ENCODE measurements at regions not wholly inside any gene's neighbourhood (a gene's known extent, or its start where the extent isn't known, plus 50 kb on each side); places are given as distances from the start of the nearest gene placed in this dataset.

DNA sequence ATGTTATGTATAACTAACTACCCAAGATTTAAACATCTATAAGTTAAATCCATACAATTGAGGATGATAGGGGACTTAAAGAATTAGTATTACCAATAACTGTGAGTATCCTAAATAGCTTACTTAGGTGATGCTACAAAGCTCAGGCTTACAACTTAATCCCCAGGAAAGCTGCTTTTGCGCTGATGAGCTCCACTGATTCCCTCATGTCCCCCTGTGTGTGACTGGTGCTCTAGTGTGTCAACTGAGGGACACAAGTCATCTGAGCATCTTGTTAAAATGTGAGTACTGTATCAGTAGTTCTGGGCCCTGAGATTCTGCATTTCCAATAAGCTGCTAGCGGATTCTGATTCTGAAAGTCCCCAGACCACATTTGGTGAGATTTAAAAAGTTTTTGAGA lies 1458.8 kb downstream of the MRPL39 start:
- no peak overlapping the region for H2AFZ ChIP-seq (ENCODE audit: low read length, unreplicated experiment)
- H3K27me3 ChIP-seq (ENCODE audit: insufficient read depth, low read length): no peaks in the 10 kb centered on the region
- H3K79me2 ChIP-seq (ENCODE audit: control insufficient read depth, insufficient read depth, low read length, unreplicated experiment): no peaks in the 10 kb centered on the region
- H3K27ac ChIP-seq (ENCODE audit: low read depth, low read length): no peak overlapping the region
- no peaks in the 10 kb centered on the region for H3K36me3 ChIP-seq (ENCODE audit: insufficient read depth, low read length)
- H3K4me3 ChIP-seq (ENCODE audit: low read depth, low read length): no peak overlapping the region
- H3K4me1 ChIP-seq (ENCODE audit: control insufficient read depth, insufficient read depth, low read length, unreplicated experiment): no peaks in the 10 kb centered on the region

- Histone ChIP-seq H3K4me1 (ENCODE audit: control insufficient read depth, insufficient read depth, low read length, unreplicated experiment) (no peaks in the 10 kb centered on the region), H2AFZ (ENCODE audit: low read length, unreplicated experiment) (no peak overlapping the region), H3K27ac (ENCODE audit: low read depth, low read length) (no peak overlapping the region), H3K27me3 (ENCODE audit: insufficient read depth, low read length) (no peaks in the 10 kb centered on the region), H3K79me2 (ENCODE audit: control insufficient read depth, insufficient read depth, low read length, unreplicated experiment) (no peaks in the 10 kb centered on the region), H3K4me3 (ENCODE audit: low read depth, low read length) (no peak overlapping the region), H3K36me3 (ENCODE audit: insufficient read depth, low read length) (no peaks in the 10 kb centered on the region)
These were observed 1459.6 kb downstream of the MRPL39 start for GRCh38 chr21:24147674-24148073.

- no peak overlapping the region for H3K4me3 ChIP-seq (ENCODE audit: low read depth, low read length)
- no peak overlapping the region for H3K27ac ChIP-seq (ENCODE audit: low read depth, low read length)
- no peaks in the 10 kb centered on the region for H3K36me3 ChIP-seq (ENCODE audit: insufficient read depth, low read length)
- no peaks in the 10 kb centered on the region for H3K27me3 ChIP-seq (ENCODE audit: insufficient read depth, low read length)
- H3K79me2 ChIP-seq (ENCODE audit: control insufficient read depth, insufficient read depth, low read length, unreplicated experiment): no peaks in the 10 kb centered on the region
- H3K4me1 ChIP-seq (ENCODE audit: control insufficient read depth, insufficient read depth, low read length, unreplicated experiment): no peaks in the 10 kb centered on the region
- H2AFZ ChIP-seq (ENCODE audit: low read length, unreplicated experiment): no peak overlapping the region
These were observed 1476.2 kb downstream of the MRPL39 start for GRCh38 chr21:24131056-24131455.

GRCh38 chr21:24127651-24128050 lies 1479.6 kb downstream of the MRPL39 start:
- Histone ChIP-seq H3K36me3 (ENCODE audit: insufficient read depth, low read length) (no peaks in the 10 kb centered on the region), H3K27me3 (ENCODE audit: insufficient read depth, low read length) (no peaks in the 10 kb centered on the region), H3K79me2 (ENCODE audit: control insufficient read depth, insufficient read depth, low read length, unreplicated experiment) (no peaks in the 10 kb centered on the region), H3K4me3 (ENCODE audit: low read depth, low read length) (no peak overlapping the region), H2AFZ (ENCODE audit: low read length, unreplicated experiment) (no peak overlapping the region), H3K27ac (ENCODE audit: low read depth, low read length) (no peak overlapping the region), H3K4me1 (ENCODE audit: control insufficient read depth, insufficient read depth, low read length, unreplicated experiment) (no peaks in the 10 kb centered on the region)

GRCh38 chr21:24123785-24124184 lies 1483.5 kb downstream of the MRPL39 start:
- Histone ChIP-seq H3K4me1 (ENCODE audit: control insufficient read depth, insufficient read depth, low read length, unreplicated experiment) (no peaks in the 10 kb centered on the region), H2AFZ (ENCODE audit: low read length, unreplicated experiment) (no peak overlapping the region), H3K79me2 (ENCODE audit: control insufficient read depth, insufficient read depth, low read length, unreplicated experiment) (no peaks in the 10 kb centered on the region), H3K4me3 (ENCODE audit: low read depth, low read length) (no peak overlapping the region), H3K36me3 (ENCODE audit: insufficient read depth, low read length) (no peaks in the 10 kb centered on the region), H3K27ac (ENCODE audit: low read depth, low read length) (no peak overlapping the region), H3K27me3 (ENCODE audit: insufficient read depth, low read length) (no peaks in the 10 kb centered on the region)

- Histone ChIP-seq H3K36me3 (ENCODE audit: insufficient read depth, low read length) (no peaks in the 10 kb centered on the region), H3K79me2 (ENCODE audit: control insufficient read depth, insufficient read depth, low read length, unreplicated experiment) (no peaks in the 10 kb centered on the region), H3K4me1 (ENCODE audit: control insufficient read depth, insufficient read depth, low read length, unreplicated experiment) (no peaks in the 10 kb centered on the region), H3K27me3 (ENCODE audit: insufficient read depth, low read length) (no peaks in the 10 kb centered on the region), H3K27ac (ENCODE audit: low read depth, low read length) (no peak overlapping the region), H3K4me3 (ENCODE audit: low read depth, low read length) (no peak overlapping the region), H2AFZ (ENCODE audit: low read length, unreplicated experiment) (no peak overlapping the region)
These were observed 1488.4 kb downstream of the MRPL39 start for GRCh38 chr21:24118738-24119459.

- Histone ChIP-seq H3K27me3 (ENCODE audit: insufficient read depth, low read length) (no peaks in the 10 kb centered on the region), H2AFZ (ENCODE audit: low read length, unreplicated experiment) (no peak overlapping the region), H3K4me3 (ENCODE audit: low read depth, low read length) (no peak overlapping the region), H3K4me1 (ENCODE audit: control insufficient read depth, insufficient read depth, low read length, unreplicated experiment) (no peaks in the 10 kb centered on the region), H3K27ac (ENCODE audit: low read depth, low read length) (no peak overlapping the region), H3K79me2 (ENCODE audit: control insufficient read depth, insufficient read depth, low read length, unreplicated experiment) (no peaks in the 10 kb centered on the region), H3K36me3 (ENCODE audit: insufficient read depth, low read length) (no peaks in the 10 kb centered on the region)
These were observed 1492.1 kb downstream of the MRPL39 start for GRCh38 chr21:24115141-24115540.

DNA sequence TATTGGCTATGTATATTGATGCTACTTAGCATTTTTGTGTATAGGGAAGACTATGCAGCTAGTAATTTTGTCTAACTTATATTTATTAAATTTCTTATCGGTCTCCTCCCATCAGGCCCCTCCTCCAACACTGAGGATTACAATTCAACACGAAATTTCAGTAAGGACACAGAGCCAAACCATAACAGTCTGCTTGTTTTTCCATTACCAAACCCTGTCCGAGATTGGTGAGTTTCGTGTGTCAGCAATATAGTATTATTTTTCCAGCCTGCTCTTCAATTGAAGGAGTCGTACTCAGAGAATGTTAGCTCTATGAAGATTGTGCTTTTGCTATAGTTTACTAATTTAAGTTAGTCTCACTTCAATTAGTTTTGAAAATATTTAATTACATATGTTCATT lies 1495.3 kb downstream of the MRPL39 start:
- H3K4me3 ChIP-seq (ENCODE audit: low read depth, low read length): no peak overlapping the region
- no peaks in the 10 kb centered on the region for H3K36me3 ChIP-seq (ENCODE audit: insufficient read depth, low read length)
- no peaks in the 10 kb centered on the region for H3K79me2 ChIP-seq (ENCODE audit: control insufficient read depth, insufficient read depth, low read length, unreplicated experiment)
- no peaks in the 10 kb centered on the region for H3K4me1 ChIP-seq (ENCODE audit: control insufficient read depth, insufficient read depth, low read length, unreplicated experiment)
- no peak overlapping the region for H3K27ac ChIP-seq (ENCODE audit: low read depth, low read length)
- H3K27me3 ChIP-seq (ENCODE audit: insufficient read depth, low read length): no peaks in the 10 kb centered on the region
- H2AFZ ChIP-seq (ENCODE audit: low read length, unreplicated experiment): no peak overlapping the region

- Histone ChIP-seq H3K36me3 (ENCODE audit: insufficient read depth, low read length) (no peaks in the 10 kb centered on the region), H3K27me3 (ENCODE audit: insufficient read depth, low read length) (no peaks in the 10 kb centered on the region), H3K4me3 (ENCODE audit: low read depth, low read length) (no peak overlapping the region), H2AFZ (ENCODE audit: low read length, unreplicated experiment) (no peak overlapping the region), H3K4me1 (ENCODE audit: control insufficient read depth, insufficient read depth, low read length, unreplicated experiment) (no peaks in the 10 kb centered on the region), H3K79me2 (ENCODE audit: control insufficient read depth, insufficient read depth, low read length, unreplicated experiment) (no peaks in the 10 kb centered on the region), H3K27ac (ENCODE audit: low read depth, low read length) (no peak overlapping the region)
These were observed 1496.4 kb downstream of the MRPL39 start for GRCh38 chr21:24110846-24111245.

GRCh38 chr21:24097181-24097580 lies 1510.1 kb downstream of the MRPL39 start:
- Histone ChIP-seq H3K36me3 (ENCODE audit: insufficient read depth, low read length) (no peaks in the 10 kb centered on the region), H3K27me3 (ENCODE audit: insufficient read depth, low read length) (no peaks in the 10 kb centered on the region), H3K79me2 (ENCODE audit: control insufficient read depth, insufficient read depth, low read length, unreplicated experiment) (no peaks in the 10 kb centered on the region), H3K4me3 (ENCODE audit: low read depth, low read length) (no peak overlapping the region), H3K27ac (ENCODE audit: low read depth, low read length) (no peak overlapping the region), H3K4me1 (ENCODE audit: control insufficient read depth, insufficient read depth, low read length, unreplicated experiment) (no peaks in the 10 kb centered on the region), H2AFZ (ENCODE audit: low read length, unreplicated experiment) (no peak overlapping the region)

DNA sequence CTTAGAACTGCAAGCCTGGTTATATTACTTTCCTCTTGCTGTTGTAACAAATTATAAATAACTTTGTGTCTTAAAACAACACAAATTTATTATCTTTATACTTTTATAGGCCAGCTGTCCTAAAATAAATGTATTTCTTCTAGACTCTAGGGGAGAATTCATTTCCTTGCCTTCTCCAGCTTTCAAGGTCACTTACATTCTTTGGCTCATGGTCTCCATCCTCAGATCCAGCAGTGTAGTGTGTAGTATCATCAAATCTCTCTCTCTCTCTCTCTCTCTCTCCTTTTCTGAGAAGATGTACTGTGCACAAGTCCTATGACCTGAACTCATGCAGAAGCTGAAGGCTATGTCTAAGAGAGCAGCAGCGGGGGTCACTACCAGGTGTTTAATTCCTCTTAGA lies 1510.6 kb downstream of the MRPL39 start:
- Histone ChIP-seq H3K4me1 (ENCODE audit: control insufficient read depth, insufficient read depth, low read length, unreplicated experiment) (no peaks in the 10 kb centered on the region), H3K27ac (ENCODE audit: low read depth, low read length) (no peak overlapping the region), H3K27me3 (ENCODE audit: insufficient read depth, low read length) (no peaks in the 10 kb centered on the region), H3K79me2 (ENCODE audit: control insufficient read depth, insufficient read depth, low read length, unreplicated experiment) (no peaks in the 10 kb centered on the region), H3K4me3 (ENCODE audit: low read depth, low read length) (no peak overlapping the region), H2AFZ (ENCODE audit: low read length, unreplicated experiment) (no peak overlapping the region), H3K36me3 (ENCODE audit: insufficient read depth, low read length) (no peaks in the 10 kb centered on the region)

Data from ACC112 (cell line).